WTC11 (cell line): ENCODE measurements at regions not wholly inside any gene's neighbourhood (a gene's known extent, or its start where the extent isn't known, plus 50 kb on each side); places are given as distances from the start of the nearest gene placed in this dataset.

Experiments used
- CTCF ChIP-seq: fragments of 200-600 bp; IDR thresholded peaks from 2 replicates; pipeline ENCODE4 v1.8.0; 2022; ENCODE audit warnings: antibody characterized with exemption
- HMGA2 ChIP-seq: fragments of 250-450 bp; sonication (Bioruptor Pico); IDR thresholded peaks from 2 replicates; pipeline ENCODE4 v1.4.0; 2021; ENCODE audit warnings: mild to moderate bottlenecking, moderate library complexity
- KAT7 ChIP-seq: sonication (generic); formaldehyde crosslinking; IDR thresholded peaks from 2 replicates; pipeline ENCODE4 v1.8.1; 2023; ENCODE audit warnings: missing genetic modification reagents, mild to moderate bottlenecking, borderline replicate concordance
- SP1 ChIP-seq: sonication (generic); formaldehyde crosslinking; conservative IDR thresholded peaks from 2 replicates; pipeline ENCODE4 v1.8.1; 2022; ENCODE audit warnings: missing genetic modification reagents
- ZBTB43 ChIP-seq: sonication (generic); formaldehyde crosslinking; IDR thresholded peaks from 2 replicates; pipeline ENCODE4 v1.8.1; 2023; ENCODE audit warnings: mild to moderate bottlenecking, missing genetic modification reagents
- ZNF263 ChIP-seq: sonication (generic); formaldehyde crosslinking; IDR thresholded peaks from 2 replicates; pipeline ENCODE4 v1.8.1; 2022; ENCODE audit warnings: low read depth, mild to moderate bottlenecking, moderate library complexity, missing genetic modification reagents
- TF ChIP-seq, protein P1 (sequence below): sonication (generic); formaldehyde crosslinking; IDR thresholded peaks from 2 replicates; pipeline ENCODE4 v1.8.1; 2022; ENCODE audit warnings: low read depth, missing genetic modification reagents, borderline replicate concordance

- TF ChIP-seq CTCF (no peak), ZBTB43 (CRISPR knock-in tag) (no peak), KAT7 (no peak), HMGA2 (no peak), SP1 (CRISPR knock-in tag) (no peak), ZNF263 (CRISPR knock-in tag) (no peak)
- TF ChIP-seq, protein P1, sequence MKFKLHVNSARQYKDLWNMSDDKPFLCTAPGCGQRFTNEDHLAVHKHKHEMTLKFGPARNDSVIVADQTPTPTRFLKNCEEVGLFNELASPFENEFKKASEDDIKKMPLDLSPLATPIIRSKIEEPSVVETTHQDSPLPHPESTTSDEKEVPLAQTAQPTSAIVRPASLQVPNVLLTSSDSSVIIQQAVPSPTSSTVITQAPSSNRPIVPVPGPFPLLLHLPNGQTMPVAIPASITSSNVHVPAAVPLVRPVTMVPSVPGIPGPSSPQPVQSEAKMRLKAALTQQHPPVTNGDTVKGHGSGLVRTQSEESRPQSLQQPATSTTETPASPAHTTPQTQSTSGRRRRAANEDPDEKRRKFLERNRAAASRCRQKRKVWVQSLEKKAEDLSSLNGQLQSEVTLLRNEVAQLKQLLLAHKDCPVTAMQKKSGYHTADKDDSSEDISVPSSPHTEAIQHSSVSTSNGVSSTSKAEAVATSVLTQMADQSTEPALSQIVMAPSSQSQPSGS: no peak
Observed at GRCh38 chr9:82538634-82539033, 524.3 kb downstream of the RASEF start.
